ENCODE measurements at regions not wholly inside any gene's neighbourhood (a gene's known extent, or its start where the extent isn't known, plus 50 kb on each side); places are given as distances from the start of the nearest gene placed in this dataset.
"Not testable (repeated sequence)": the region's sequence is repeated elsewhere in the genome, so short reads cannot be mapped to it uniquely, and the experiment has no call there.

- H3K27ac ChIP-seq (ENCODE audit: low read depth in 1 of 2, low read length in 2 of 2), result no peak overlapping the region
- DNase-seq, result no peak
- H3K4me3 ChIP-seq (ENCODE audit: low read length in 2 of 2), result no peak overlapping the region
- H3K27me3 ChIP-seq (ENCODE audit: control insufficient read depth in 1 of 2, insufficient read depth in 2 of 2, low read length in 1 of 2), result no peaks in the 10 kb centered on the region
- ATAC-seq (ENCODE audit: low FRiP score), result no peak
- intact Hi-C loops (cut with DNase I), result no loop called here
- H3K36me3 ChIP-seq (ENCODE audit: control insufficient read depth in 1 of 2, insufficient read depth in 2 of 2, low read length in 1 of 2), result no peaks in the 10 kb centered on the region
- WGBS, 2 donors, result 62 to 64% methylated on average over 2 of the region's 2 CpGs
- H3K9me3 ChIP-seq (ENCODE audit: control insufficient read depth, low read length), result no peaks in the 10 kb centered on the region
- no peaks in the 10 kb centered on the region for H3K4me1 ChIP-seq (ENCODE audit: control insufficient read depth in 1 of 2, insufficient read depth in 2 of 2, low read length in 2 of 2)
These were observed 460.2 kb upstream of the NDST3 start for GRCh38 chr4:117574085-117574484.

GRCh38 chr4:117575850-117576249 is 458.4 kb upstream of the NDST3 start:
- H3K4me1 ChIP-seq (ENCODE audit: control insufficient read depth in 1 of 2, insufficient read depth in 2 of 2, low read length in 2 of 2), result no peaks in the 10 kb centered on the region
- no peak overlapping the region for H3K27ac ChIP-seq (ENCODE audit: low read depth in 1 of 2, low read length in 2 of 2)
- no peaks in the 10 kb centered on the region for H3K9me3 ChIP-seq (ENCODE audit: control insufficient read depth, low read length)
- no peaks in the 10 kb centered on the region for H3K36me3 ChIP-seq (ENCODE audit: control insufficient read depth in 1 of 2, insufficient read depth in 2 of 2, low read length in 1 of 2)
- no peaks in the 10 kb centered on the region for H3K27me3 ChIP-seq (ENCODE audit: control insufficient read depth in 1 of 2, insufficient read depth in 2 of 2, low read length in 1 of 2)
- intact Hi-C loops (cut with DNase I), result no loop called here
- ATAC-seq (ENCODE audit: low FRiP score) (no peak), DNase-seq (no peak)
- no peak overlapping the region for H3K4me3 ChIP-seq (ENCODE audit: low read length in 2 of 2)
- 91 to 92% methylated on average over 21 to 24 of the region's 24 CpGs for WGBS, 2 donors

DNA sequence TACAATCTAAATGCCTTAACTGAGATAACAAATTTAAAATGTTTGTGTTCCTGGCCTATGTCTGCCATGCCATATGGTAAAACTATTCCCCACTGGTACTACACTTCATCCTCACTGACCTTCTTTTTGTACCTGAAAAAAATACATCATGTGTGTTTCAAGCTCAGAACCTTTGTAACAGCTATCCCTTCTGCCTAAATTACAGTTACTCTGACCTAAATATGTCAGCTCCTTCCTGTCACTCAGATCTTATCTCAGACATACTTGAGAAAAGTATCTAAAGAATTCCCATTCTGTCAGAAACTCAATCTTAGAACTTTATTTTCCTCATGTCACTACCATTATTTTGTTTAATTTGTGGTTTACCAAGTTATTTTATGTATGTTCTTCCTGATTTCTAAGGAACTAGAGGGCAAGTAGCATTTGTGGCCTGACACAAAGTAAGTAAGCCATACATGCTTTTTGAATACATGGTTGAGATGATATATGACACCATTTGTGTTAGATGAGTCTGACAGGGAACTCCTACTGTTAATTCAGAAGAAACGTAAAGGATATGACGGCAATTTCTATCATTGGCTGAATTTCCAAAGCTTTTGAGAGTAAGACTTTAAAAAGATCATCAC is 456.5 kb upstream of the NDST3 start:
- intact Hi-C loops (cut with DNase I), result no loop called here
- no peaks in the 10 kb centered on the region for H3K27me3 ChIP-seq (ENCODE audit: control insufficient read depth in 1 of 2, insufficient read depth in 2 of 2, low read length in 1 of 2)
- WGBS, 2 donors, result 20 to 52% methylated on average over 2 of the region's 2 CpGs
- no peak overlapping the region for H3K4me3 ChIP-seq (ENCODE audit: low read length in 2 of 2)
- ATAC-seq (ENCODE audit: low FRiP score) (no peak), DNase-seq (no peak)
- no peaks in the 10 kb centered on the region for H3K36me3 ChIP-seq (ENCODE audit: control insufficient read depth in 1 of 2, insufficient read depth in 2 of 2, low read length in 1 of 2)
- H3K9me3 ChIP-seq (ENCODE audit: control insufficient read depth, low read length), result no peaks in the 10 kb centered on the region
- H3K4me1 ChIP-seq (ENCODE audit: control insufficient read depth in 1 of 2, insufficient read depth in 2 of 2, low read length in 2 of 2), result no peaks in the 10 kb centered on the region
- H3K27ac ChIP-seq (ENCODE audit: low read depth in 1 of 2, low read length in 2 of 2), result no peak overlapping the region

GRCh38 chr4:117588771-117589170 is 445.5 kb upstream of the NDST3 start:
- Histone ChIP-seq H3K4me3 (ENCODE audit: low read length in 2 of 2) (no peak overlapping the region), H3K27ac (ENCODE audit: low read depth in 1 of 2, low read length in 2 of 2) (no peak overlapping the region), H3K4me1 (ENCODE audit: control insufficient read depth in 1 of 2, insufficient read depth in 2 of 2, low read length in 2 of 2) (no peaks in the 10 kb centered on the region), H3K27me3 (ENCODE audit: control insufficient read depth in 1 of 2, insufficient read depth in 2 of 2, low read length in 1 of 2) (no peaks in the 10 kb centered on the region), H3K36me3 (ENCODE audit: control insufficient read depth in 1 of 2, insufficient read depth in 2 of 2, low read length in 1 of 2) (no peaks in the 10 kb centered on the region), H3K9me3 (ENCODE audit: control insufficient read depth, low read length) (no peaks in the 10 kb centered on the region)
- intact Hi-C loops (cut with DNase I), result no loop called here
- ATAC-seq (ENCODE audit: low FRiP score) (no peak), DNase-seq (no peak)
- WGBS, 2 donors, result 35 to 41% methylated on average over 4 of the region's 4 CpGs

DNA sequence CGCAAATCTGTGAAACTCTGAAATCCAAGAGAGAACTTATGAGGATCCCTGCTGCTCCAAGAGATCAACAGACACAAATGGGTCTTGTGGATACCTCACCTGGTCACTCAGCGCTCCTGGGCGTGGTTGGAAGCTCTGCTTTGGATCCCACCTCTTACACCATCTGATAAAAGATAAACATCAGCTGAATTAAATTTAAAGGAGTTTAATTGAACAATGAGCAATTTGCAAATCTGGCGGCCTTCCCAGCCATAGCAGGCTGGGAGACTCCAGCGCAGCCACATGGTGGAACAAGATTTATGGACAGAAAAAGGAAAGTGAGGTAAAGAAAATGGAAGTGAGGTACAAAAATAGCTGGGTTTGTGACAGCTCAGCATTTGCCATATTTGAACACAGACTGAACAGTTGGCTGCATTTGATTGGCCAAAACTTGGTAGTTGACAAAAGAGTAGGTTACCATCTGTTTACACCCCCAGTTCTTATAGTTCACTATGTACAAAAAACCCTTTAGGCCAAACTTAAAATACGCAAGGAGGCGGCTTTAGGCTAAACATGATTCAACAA is 437.3 kb upstream of the NDST3 start:
- Histone ChIP-seq H3K9me3 (ENCODE audit: control insufficient read depth, low read length) (no peaks in the 10 kb centered on the region), H3K4me1 (ENCODE audit: control insufficient read depth in 1 of 2, insufficient read depth in 2 of 2, low read length in 2 of 2) (no peaks in the 10 kb centered on the region), H3K36me3 (ENCODE audit: control insufficient read depth in 1 of 2, insufficient read depth in 2 of 2, low read length in 1 of 2) (no peaks in the 10 kb centered on the region), H3K27me3 (ENCODE audit: control insufficient read depth in 1 of 2, insufficient read depth in 2 of 2, low read length in 1 of 2) (no peaks in the 10 kb centered on the region), H3K27ac (ENCODE audit: low read depth in 1 of 2, low read length in 2 of 2) (no peak overlapping the region), H3K4me3 (ENCODE audit: low read length in 2 of 2) (no peak overlapping the region)
- WGBS, 2 donors, result 82 to 92% methylated on average over 7 of the region's 7 CpGs
- intact Hi-C loops (cut with DNase I), result no loop called here
- DNase-seq (no peak), ATAC-seq (ENCODE audit: low FRiP score) (no peak)

DNA sequence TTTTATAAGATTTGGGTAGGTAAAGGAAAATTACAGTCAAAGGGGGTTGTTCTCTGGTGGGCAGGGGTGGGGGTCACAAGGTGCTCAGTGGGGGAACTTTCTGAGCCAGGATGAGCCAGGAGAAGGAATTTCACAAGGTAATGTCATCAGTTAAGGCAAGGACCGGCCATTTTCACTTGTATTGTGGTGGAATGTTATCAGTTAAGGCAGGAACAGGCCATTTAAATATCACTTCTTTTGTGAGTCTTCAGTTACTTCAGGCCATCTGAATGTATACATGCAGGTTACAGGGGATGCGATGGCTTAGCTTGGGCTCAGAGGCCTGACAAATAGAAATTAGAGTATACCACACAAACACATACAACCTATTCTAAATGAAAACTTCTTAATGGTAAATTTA is 434.9 kb upstream of the NDST3 start:
- ATAC-seq (ENCODE audit: low FRiP score); H3K4me3 ChIP-seq (ENCODE audit: low read length in 2 of 2); H3K9me3 ChIP-seq (ENCODE audit: control insufficient read depth, low read length); H3K27ac ChIP-seq (ENCODE audit: low read depth in 1 of 2, low read length in 2 of 2); DNase-seq; intact Hi-C loops (cut with DNase I); H3K36me3 ChIP-seq (ENCODE audit: control insufficient read depth in 1 of 2, insufficient read depth in 2 of 2, low read length in 1 of 2); H3K4me1 ChIP-seq (ENCODE audit: control insufficient read depth in 1 of 2, insufficient read depth in 2 of 2, low read length in 2 of 2); H3K27me3 ChIP-seq (ENCODE audit: control insufficient read depth in 1 of 2, insufficient read depth in 2 of 2, low read length in 1 of 2): not testable (repeated sequence)
- 77 to 78% methylated on average over 2 of the region's 2 CpGs for WGBS, 2 donors

GRCh38 chr4:117600936-117601335 is 433.4 kb upstream of the NDST3 start:
- H3K27me3 ChIP-seq (ENCODE audit: control insufficient read depth in 1 of 2, insufficient read depth in 2 of 2, low read length in 1 of 2); intact Hi-C loops (cut with DNase I); DNase-seq: not testable (repeated sequence)

GRCh38 chr4:117610706-117611308 is 423.5 kb upstream of the NDST3 start:
- intact Hi-C loops (cut with DNase I), result no loop called here
- 39 to 40% methylated on average over 1 of the region's 1 CpG for WGBS, 2 donors
- no peak overlapping the region for H3K4me3 ChIP-seq (ENCODE audit: low read length in 2 of 2)
- DNase-seq (no peak), ATAC-seq (ENCODE audit: low FRiP score) (no peak)
- H3K27ac ChIP-seq (ENCODE audit: low read depth in 1 of 2, low read length in 2 of 2), result no peak overlapping the region
- no peaks in the 10 kb centered on the region for H3K36me3 ChIP-seq (ENCODE audit: control insufficient read depth in 1 of 2, insufficient read depth in 2 of 2, low read length in 1 of 2)
- H3K27me3 ChIP-seq (ENCODE audit: control insufficient read depth in 1 of 2, insufficient read depth in 2 of 2, low read length in 1 of 2), result no peaks in the 10 kb centered on the region
- H3K9me3 ChIP-seq (ENCODE audit: control insufficient read depth, low read length), result peaks cover 4% of the 10 kb centered on the region
- no peaks in the 10 kb centered on the region for H3K4me1 ChIP-seq (ENCODE audit: control insufficient read depth in 1 of 2, insufficient read depth in 2 of 2, low read length in 2 of 2)

More at GRCh38 chr4:117600936-117601335, 433.4 kb upstream of the NDST3 start:
- not testable (repeated sequence) for H3K4me3 ChIP-seq (ENCODE audit: low read length in 2 of 2); H3K36me3 ChIP-seq (ENCODE audit: control insufficient read depth in 1 of 2, insufficient read depth in 2 of 2, low read length in 1 of 2); H3K4me1 ChIP-seq (ENCODE audit: control insufficient read depth in 1 of 2, insufficient read depth in 2 of 2, low read length in 2 of 2); H3K27ac ChIP-seq (ENCODE audit: low read depth in 1 of 2, low read length in 2 of 2); H3K9me3 ChIP-seq (ENCODE audit: control insufficient read depth, low read length); ATAC-seq (ENCODE audit: low FRiP score)
- WGBS, 2 donors, result 52 to 66% methylated on average over 4 of the region's 4 CpGs

GRCh38 chr4:117621673-117622072 is 412.6 kb upstream of the NDST3 start:
- H3K4me3 ChIP-seq (ENCODE audit: low read length in 2 of 2), result no peak overlapping the region

More at GRCh38 chr4:117621673-117622072, 412.6 kb upstream of the NDST3 start:
- H3K27me3 ChIP-seq (ENCODE audit: control insufficient read depth in 1 of 2, insufficient read depth in 2 of 2, low read length in 1 of 2), result no peaks in the 10 kb centered on the region
- H3K9me3 ChIP-seq (ENCODE audit: control insufficient read depth, low read length), result no peaks in the 10 kb centered on the region
- no peaks in the 10 kb centered on the region for H3K4me1 ChIP-seq (ENCODE audit: control insufficient read depth in 1 of 2, insufficient read depth in 2 of 2, low read length in 2 of 2)
- WGBS, 2 donors, result 94 to 95% methylated on average over 4 of the region's 4 CpGs
- no peaks in the 10 kb centered on the region for H3K36me3 ChIP-seq (ENCODE audit: control insufficient read depth in 1 of 2, insufficient read depth in 2 of 2, low read length in 1 of 2)
- ATAC-seq (ENCODE audit: low FRiP score) (no peak), DNase-seq (no peak)
- no peak overlapping the region for H3K27ac ChIP-seq (ENCODE audit: low read depth in 1 of 2, low read length in 2 of 2)
- intact Hi-C loops (cut with DNase I), result no loop called here
